IPS-15b (cell line): ENCODE measurements at regions not wholly inside any gene's neighbourhood (a gene's known extent, or its start where the extent isn't known, plus 50 kb on each side); places are given as distances from the start of the nearest gene placed in this dataset.
A peak's percentile ranks its signal among the peaks of the same experiment; 100 is the strongest.
"Not testable (repeated sequence)": the region's sequence is repeated elsewhere in the genome, so short reads cannot be mapped to it uniquely, and the experiment has no call there.

Experiments used
- H3K27me3 ChIP-seq: one replicate; pipeline ENCODE4 v1.6.1; 2013; ENCODE audit warnings: low read length; ENCODE audit not compliant: control insufficient read depth, insufficient read depth
- H3K36me3 ChIP-seq: one replicate; pipeline ENCODE4 v1.6.1; 2013; ENCODE audit warnings: low read length; ENCODE audit not compliant: control insufficient read depth, insufficient read depth
- H3K4me1 ChIP-seq: one replicate; pipeline ENCODE4 v1.6.1; 2013; ENCODE audit warnings: mild to moderate bottlenecking, low read length; ENCODE audit not compliant: control insufficient read depth, insufficient read depth
- H3K4me3 ChIP-seq: one replicate; pipeline ENCODE4 v1.5.1; 2013; ENCODE audit warnings: low read depth, low read length
- H3K9ac ChIP-seq: one replicate; pipeline ENCODE4 v1.6.1; 2013; ENCODE audit warnings: low read depth, mild to moderate bottlenecking, low read length
- H3K9me3 ChIP-seq: one replicate; pipeline ENCODE4 v1.6.1; 2013; ENCODE audit warnings: mild to moderate bottlenecking, low read length; ENCODE audit not compliant: control insufficient read depth, insufficient read depth

GRCh38 chr10:46782001-46782874, 129.0 kb upstream of the PTPN20 start:
- not testable (repeated sequence) for H3K36me3 ChIP-seq, H3K27me3 ChIP-seq, H3K4me1 ChIP-seq, H3K9me3 ChIP-seq, H3K9ac ChIP-seq, H3K4me3 ChIP-seq

- not testable (repeated sequence) for H3K9me3 ChIP-seq, H3K36me3 ChIP-seq
Observed at GRCh38 chr10:46784665-46785064, 126.6 kb upstream of the PTPN20 start.

GRCh38 chr10:46786125-46786517, 125.1 kb upstream of the PTPN20 start:
- peak overlapping the region; percentile 48 for H3K4me3 ChIP-seq
- not testable (repeated sequence) for H3K27me3 ChIP-seq, H3K9ac ChIP-seq, H3K9me3 ChIP-seq, H3K36me3 ChIP-seq, H3K4me1 ChIP-seq

More at GRCh38 chr10:46784665-46785064, 126.6 kb upstream of the PTPN20 start:
- H3K9ac ChIP-seq, H3K27me3 ChIP-seq, H3K4me1 ChIP-seq, H3K4me3 ChIP-seq: not testable (repeated sequence)

- not testable (repeated sequence) for H3K9me3 ChIP-seq, H3K36me3 ChIP-seq, H3K27me3 ChIP-seq, H3K4me1 ChIP-seq
- Histone ChIP-seq H3K9ac (peak overlapping the region; percentile 94), H3K4me3 (peak overlapping the region; percentile 89)
Observed at GRCh38 chr10:46786518-46787320, 124.5 kb upstream of the PTPN20 start.

GRCh38 chr10:46787321-46787615, 124.0 kb upstream of the PTPN20 start:
- no peaks in the 10 kb centered on the region for H3K4me1 ChIP-seq
- peak overlapping the region; percentile 70 for H3K9ac ChIP-seq
- H3K9me3 ChIP-seq = no peaks in the 10 kb centered on the region
- H3K4me3 ChIP-seq = peak overlapping the region; percentile 89
- H3K36me3 ChIP-seq = no peaks in the 10 kb centered on the region
- no peaks in the 10 kb centered on the region for H3K27me3 ChIP-seq

- not testable (repeated sequence) for H3K4me3 ChIP-seq, H3K9me3 ChIP-seq, H3K9ac ChIP-seq, H3K36me3 ChIP-seq, H3K4me1 ChIP-seq, H3K27me3 ChIP-seq
Observed at GRCh38 chr10:46792657-46793357, 118.4 kb upstream of the PTPN20 start.

- not testable (repeated sequence) for H3K9me3 ChIP-seq, H3K9ac ChIP-seq, H3K27me3 ChIP-seq, H3K4me3 ChIP-seq, H3K36me3 ChIP-seq, H3K4me1 ChIP-seq
Observed at GRCh38 chr10:46796351-46796750, 114.9 kb upstream of the PTPN20 start.

- H3K36me3 ChIP-seq, H3K4me3 ChIP-seq, H3K4me1 ChIP-seq, H3K9ac ChIP-seq, H3K27me3 ChIP-seq, H3K9me3 ChIP-seq: not testable (repeated sequence)
Observed at GRCh38 chr10:46802010-46802409, 109.2 kb upstream of the PTPN20 start.

GRCh38 chr10:46803082-46803481, 108.1 kb upstream of the PTPN20 start:
- H3K4me1 ChIP-seq, H3K9ac ChIP-seq, H3K27me3 ChIP-seq, H3K4me3 ChIP-seq, H3K36me3 ChIP-seq, H3K9me3 ChIP-seq: not testable (repeated sequence)

- not testable (repeated sequence) for H3K4me1 ChIP-seq, H3K4me3 ChIP-seq, H3K36me3 ChIP-seq, H3K9me3 ChIP-seq, H3K27me3 ChIP-seq, H3K9ac ChIP-seq
Observed at GRCh38 chr10:46810222-46810621, 101.0 kb upstream of the PTPN20 start.

GRCh38 chr10:46816126-46816525, 95.1 kb upstream of the PTPN20 start:
- not testable (repeated sequence) for H3K9ac ChIP-seq, H3K4me1 ChIP-seq, H3K9me3 ChIP-seq, H3K36me3 ChIP-seq, H3K4me3 ChIP-seq, H3K27me3 ChIP-seq
